Activated CD4-positive, alpha-beta T cell treated with anti-CD3 and anti-CD28 coated beads for 36 hours (primary cell): ENCODE measurements at regions not wholly inside any gene's neighbourhood (a gene's known extent, or its start where the extent isn't known, plus 50 kb on each side); places are given as distances from the start of the nearest gene placed in this dataset.

ENCODE experiments used
- ATAC-seq: fragments of 200-7000 bp; cut with Tn5 transposase; one replicate; pipeline ENCODE4 v1.10.0; 2021; ENCODE audit warnings: mild to moderate bottlenecking, moderate library complexity
- CTCF ChIA-PET: fragments of 350-600 bp; sonication (Branson Sonifier 250); formaldehyde crosslinking; loops from one replicate; lab custom pipeline; 2021; ENCODE audit warnings: antibody characterized with exemption; lab: Charles Lee
- POLR2A ChIA-PET: fragments of 350-600 bp; sonication (Branson Sonifier 250); formaldehyde crosslinking; loops from one replicate; lab custom pipeline; 2021; ENCODE audit warnings: antibody characterized with exemption, inconsistent platforms; lab: Charles Lee
- DNase-seq: peaks from one replicate; pipeline ENCODE4 v3.0.0-alpha.2; 2020
- H3K27ac Mint-ChIP-seq: one replicate; pipeline ENCODE4 v1.8.0; 2021; ENCODE audit warnings: mixed read lengths
- H3K27me3 Mint-ChIP-seq: one replicate; pipeline ENCODE4 v1.8.0; 2021; ENCODE audit warnings: mixed read lengths
- H3K36me3 Mint-ChIP-seq: one replicate; pipeline ENCODE4 v1.8.0; 2021; ENCODE audit warnings: low read depth, mixed read lengths
- H3K4me1 Mint-ChIP-seq: one replicate; pipeline ENCODE4 v1.8.0; 2021; ENCODE audit warnings: mixed read lengths
- H3K4me3 Mint-ChIP-seq: one replicate; pipeline ENCODE4 v1.8.0; 2021; ENCODE audit warnings: mild to moderate bottlenecking, moderate library complexity, mixed read lengths
- H3K9me3 Mint-ChIP-seq: one replicate; pipeline ENCODE4 v1.8.0; 2021; ENCODE audit warnings: low read depth, mixed read lengths
- intact Hi-C, 2 experiments: fragments of 100-400 bp; cut with DNase I in 1 of 2; cut with micrococcal nuclease in 1 of 2; formaldehyde crosslinking; loops; one replicate each; pipeline versions ENCODE4 v1.14.2 to v1.15.1; 2022 to 2024; cut with DNase I, micrococcal nuclease

DNA sequence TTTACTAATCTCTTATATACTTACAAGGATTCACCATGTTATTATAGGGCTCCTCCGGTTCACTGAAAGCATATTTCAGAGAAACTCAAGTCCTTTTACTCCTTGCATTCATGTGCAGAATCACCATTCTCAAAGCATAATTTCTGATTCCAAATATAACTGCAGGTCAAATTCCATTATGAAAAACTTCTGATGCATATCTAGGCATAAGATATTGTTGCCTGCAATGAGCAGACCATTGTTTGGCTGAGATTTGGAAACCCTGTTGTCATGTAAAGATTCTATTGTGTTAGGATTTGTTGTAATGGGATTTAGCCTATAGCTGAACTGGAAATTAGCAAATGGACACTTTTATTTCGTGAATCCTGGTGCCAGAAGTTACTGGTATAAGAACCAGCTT lies 69.5 kb upstream of the PRICKLE2 start:
- ATAC-seq: no peak
- H3K27ac Mint-ChIP-seq: no peak overlapping the region
- intact Hi-C loops: no loop called here
- H3K27me3 Mint-ChIP-seq: peaks cover 3% of the 10 kb centered on the region
- H3K9me3 Mint-ChIP-seq: peaks cover 12% of the 10 kb centered on the region
- ChIA-PET CTCF (no interaction called here), POLR2A (no interaction called here)
- H3K4me1 Mint-ChIP-seq: no peaks in the 10 kb centered on the region
- H3K36me3 Mint-ChIP-seq: no peaks in the 10 kb centered on the region
- no peak overlapping the region for H3K4me3 Mint-ChIP-seq
- no peak for DNase-seq

DNA sequence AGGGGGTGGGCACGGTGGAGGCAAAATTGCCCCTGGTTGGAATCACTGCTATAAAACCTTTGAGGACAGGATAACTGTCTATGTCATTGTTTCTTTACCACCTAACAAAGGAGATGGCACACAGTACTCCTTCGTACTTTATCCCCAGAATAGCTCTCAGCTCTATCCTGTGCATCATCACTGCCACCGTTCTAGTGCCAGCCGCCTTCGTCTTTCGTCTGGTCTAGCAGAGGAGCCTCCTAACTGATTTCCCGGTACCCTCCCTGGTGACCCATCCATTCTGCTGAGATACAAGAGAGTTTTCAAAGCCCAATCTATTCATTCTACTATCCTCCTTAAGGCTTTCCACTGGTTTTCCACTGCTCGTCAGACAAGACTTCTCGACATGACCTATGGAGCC lies 67.9 kb upstream of the PRICKLE2 start:
- no peaks in the 10 kb centered on the region for H3K36me3 Mint-ChIP-seq
- H3K27ac Mint-ChIP-seq: no peak overlapping the region
- no peak overlapping the region for H3K4me3 Mint-ChIP-seq
- POLR2A ChIA-PET: no interaction called here
- H3K9me3 Mint-ChIP-seq: peaks cover 11% of the 10 kb centered on the region
- intact Hi-C loops: no loop called here
- no peaks in the 10 kb centered on the region for H3K4me1 Mint-ChIP-seq
- CTCF ChIA-PET: no interaction called here
- DNase-seq: no peak
- H3K27me3 Mint-ChIP-seq: peaks cover 3% of the 10 kb centered on the region
- no peak for ATAC-seq

DNA sequence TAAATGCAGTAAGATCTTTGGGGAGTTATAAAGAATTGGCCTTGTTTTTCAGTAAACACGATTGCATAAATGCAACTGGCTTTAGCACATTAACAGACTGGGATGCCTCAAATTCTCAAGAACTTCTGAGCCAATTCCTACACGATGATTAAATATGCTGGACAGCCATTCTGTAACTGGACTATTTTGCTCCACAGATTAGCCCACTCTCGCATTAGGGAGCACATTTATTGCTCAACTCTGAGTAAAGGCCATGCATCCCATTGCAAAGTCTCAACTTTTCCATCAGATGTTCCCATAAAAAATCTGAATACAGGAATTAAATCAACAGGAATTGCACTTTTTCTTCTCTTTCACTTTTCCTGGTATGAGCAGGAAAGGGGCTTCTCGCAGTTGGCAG lies 66.7 kb upstream of the PRICKLE2 start:
- no peak overlapping the region for H3K4me3 Mint-ChIP-seq
- ATAC-seq (no peak), DNase-seq (no peak)
- H3K27ac Mint-ChIP-seq: no peak overlapping the region
- no peaks in the 10 kb centered on the region for H3K36me3 Mint-ChIP-seq
- H3K27me3 Mint-ChIP-seq: peaks cover 2% of the 10 kb centered on the region
- ChIA-PET POLR2A (no interaction called here), CTCF (no interaction called here)
- peaks cover 2% of the 10 kb centered on the region for H3K9me3 Mint-ChIP-seq
- intact Hi-C loops: no loop called here
- no peaks in the 10 kb centered on the region for H3K4me1 Mint-ChIP-seq

DNA sequence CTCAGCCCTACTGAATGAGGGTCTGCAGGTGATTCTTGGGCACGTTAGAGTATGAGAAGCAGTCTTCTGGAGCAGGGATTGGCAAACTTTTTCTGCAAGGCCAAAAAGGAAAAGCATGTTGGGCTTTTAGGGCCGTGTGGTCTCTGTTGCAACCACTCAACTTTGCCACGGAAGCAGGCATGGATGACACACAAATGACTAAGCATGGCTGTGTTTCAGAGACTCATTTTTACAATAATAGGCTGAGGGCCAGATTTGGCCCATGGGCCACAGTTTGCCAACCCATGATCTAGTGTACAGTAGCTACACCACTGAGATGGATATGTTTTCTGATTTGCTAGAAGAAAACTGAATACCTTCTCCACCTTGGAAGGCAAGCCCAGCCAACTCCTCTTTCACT lies 66.1 kb upstream of the PRICKLE2 start:
- no peak for DNase-seq
- no peaks in the 10 kb centered on the region for H3K4me1 Mint-ChIP-seq
- H3K36me3 Mint-ChIP-seq: no peaks in the 10 kb centered on the region
- CTCF ChIA-PET: no interaction called here
- H3K27me3 Mint-ChIP-seq: peaks cover 2% of the 10 kb centered on the region
- no peak for ATAC-seq
- intact Hi-C loops: no loop called here
- H3K4me3 Mint-ChIP-seq: no peak overlapping the region
- POLR2A ChIA-PET: no interaction called here
- no peaks in the 10 kb centered on the region for H3K9me3 Mint-ChIP-seq
- H3K27ac Mint-ChIP-seq: no peak overlapping the region

DNA sequence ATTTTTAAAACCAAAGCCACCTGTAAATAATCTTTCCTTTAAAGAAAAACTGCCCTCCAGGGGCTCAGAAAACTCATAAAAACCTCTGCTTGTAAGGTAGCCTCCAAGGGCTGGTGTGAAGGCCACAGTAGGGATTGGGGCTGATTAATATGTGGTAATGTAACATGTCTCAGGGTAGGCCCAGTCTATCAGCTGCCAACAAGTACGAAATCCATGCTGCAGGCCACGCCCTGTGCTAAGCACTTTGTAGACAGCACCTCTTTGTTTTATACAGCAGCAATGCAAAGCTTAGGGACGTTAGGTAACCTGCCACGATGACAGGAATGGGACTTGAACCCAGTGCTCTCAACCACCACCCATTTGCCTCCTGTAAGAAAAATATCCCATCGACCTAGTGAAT lies 65.6 kb upstream of the PRICKLE2 start:
- Mint-ChIP-seq H3K36me3 (no peaks in the 10 kb centered on the region), H3K27me3 (peaks cover 2% of the 10 kb centered on the region), H3K4me3 (no peak overlapping the region), H3K4me1 (no peaks in the 10 kb centered on the region), H3K27ac (no peak overlapping the region), H3K9me3 (no peaks in the 10 kb centered on the region)
- ATAC-seq (no peak), DNase-seq (no peak)
- ChIA-PET POLR2A (no interaction called here), CTCF (no interaction called here)
- intact Hi-C loops: no loop called here

DNA sequence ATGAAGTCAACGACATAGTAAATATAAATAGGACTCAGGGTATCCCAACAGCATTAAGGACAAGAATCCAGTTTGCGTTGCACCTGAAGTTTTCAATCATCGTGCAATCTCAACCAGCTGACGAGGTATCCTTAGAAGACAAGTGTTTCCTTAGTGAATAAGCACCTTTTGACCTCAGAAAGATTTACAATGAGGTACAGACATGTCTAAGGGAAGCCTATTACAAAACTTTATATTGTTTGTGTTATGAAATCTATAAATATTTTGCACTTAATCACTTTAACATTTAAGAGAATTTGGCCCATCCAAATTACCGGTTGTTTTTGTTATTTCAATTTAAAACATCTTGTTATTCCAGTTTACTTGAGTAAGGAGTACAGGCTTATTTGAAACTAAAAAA lies 64.9 kb upstream of the PRICKLE2 start:
- Mint-ChIP-seq H3K27ac (no peak overlapping the region), H3K36me3 (no peaks in the 10 kb centered on the region), H3K9me3 (no peaks in the 10 kb centered on the region), H3K4me3 (no peak overlapping the region), H3K4me1 (no peaks in the 10 kb centered on the region), H3K27me3 (peaks cover 2% of the 10 kb centered on the region)
- ATAC-seq (no peak), DNase-seq (no peak)
- ChIA-PET POLR2A (no interaction called here), CTCF (no interaction called here)
- intact Hi-C loops: no loop called here

DNA sequence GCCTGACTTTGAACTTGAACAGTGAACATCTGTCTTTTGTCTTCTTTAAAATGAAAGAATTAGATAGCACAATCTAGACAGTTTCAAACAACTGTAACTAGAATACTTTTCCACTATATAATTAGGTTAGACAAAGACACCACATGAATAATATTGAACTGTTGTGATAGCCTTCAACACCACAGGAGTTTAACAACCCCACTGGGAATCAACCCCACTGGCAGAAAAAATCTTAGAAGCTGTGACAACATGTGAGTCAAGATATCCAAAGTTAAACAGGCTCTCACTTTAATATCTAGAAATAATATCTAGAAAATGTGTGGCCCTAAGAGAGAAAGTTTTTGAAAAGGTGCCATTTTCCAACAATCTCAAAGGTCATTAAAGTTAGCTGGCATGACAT lies 64.4 kb upstream of the PRICKLE2 start:
- no peaks in the 10 kb centered on the region for H3K36me3 Mint-ChIP-seq
- H3K4me3 Mint-ChIP-seq: no peak overlapping the region
- DNase-seq: no peak

DNA sequence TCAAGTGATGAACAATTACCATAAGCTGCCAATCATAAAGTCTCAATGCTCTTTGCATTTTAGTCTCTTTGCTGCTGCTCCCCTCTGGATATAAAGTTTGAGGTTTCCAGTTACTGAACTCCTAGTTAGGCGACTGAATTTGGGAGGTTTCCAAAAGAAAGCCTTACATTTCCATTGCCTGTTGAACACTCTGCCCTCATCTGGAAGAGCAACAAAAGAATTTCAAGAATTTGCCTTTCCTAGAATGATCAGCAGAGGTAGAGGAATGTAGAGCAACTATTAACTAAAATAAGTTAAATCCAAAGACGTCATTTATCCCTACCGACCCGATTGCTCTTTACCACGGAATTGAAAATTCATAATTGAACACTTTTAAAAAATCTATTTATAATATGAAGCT lies 53.4 kb upstream of the PRICKLE2 start:
- ATAC-seq (no peak), DNase-seq (no peak)
- Mint-ChIP-seq H3K4me1 (no peaks in the 10 kb centered on the region), H3K27me3 (peaks cover 8% of the 10 kb centered on the region), H3K36me3 (no peaks in the 10 kb centered on the region), H3K27ac (no peak overlapping the region), H3K9me3 (no peaks in the 10 kb centered on the region), H3K4me3 (no peak overlapping the region)
- CTCF ChIA-PET: no interaction called here
- POLR2A ChIA-PET: no interaction called here
- intact Hi-C loops: no loop called here

More for the DNA sequence above, 64.4 kb upstream of the PRICKLE2 start:
- Mint-ChIP-seq H3K27me3 (peaks cover 2% of the 10 kb centered on the region), H3K4me1 (no peaks in the 10 kb centered on the region), H3K27ac (no peak overlapping the region), H3K9me3 (no peaks in the 10 kb centered on the region)
- ChIA-PET CTCF (no interaction called here), POLR2A (no interaction called here)
- intact Hi-C loops: no loop called here
- ATAC-seq: no peak

DNA sequence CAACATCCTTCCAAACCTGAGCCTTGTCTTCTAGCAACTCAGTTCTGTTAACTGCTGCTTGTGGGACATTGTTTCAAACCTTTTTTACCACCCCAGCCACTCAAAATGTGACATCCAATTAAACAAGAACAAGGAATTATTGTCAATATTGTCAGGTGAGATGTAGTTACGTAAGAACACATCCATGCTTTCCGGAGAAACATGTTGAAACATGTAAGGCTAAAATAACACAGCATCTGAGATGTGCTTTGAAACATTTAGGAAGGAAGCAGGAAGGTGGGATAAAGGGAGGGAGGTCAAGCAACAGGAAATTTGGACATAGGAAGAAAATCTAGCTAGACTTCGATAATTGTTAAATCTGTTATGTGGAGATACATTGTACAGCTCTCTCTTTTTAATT lies 50.9 kb upstream of the PRICKLE2 start:
- DNase-seq (no peak), ATAC-seq (no peak)
- Mint-ChIP-seq H3K9me3 (no peaks in the 10 kb centered on the region), H3K4me3 (no peak overlapping the region), H3K27me3 (peaks cover 8% of the 10 kb centered on the region), H3K4me1 (no peaks in the 10 kb centered on the region), H3K36me3 (no peaks in the 10 kb centered on the region), H3K27ac (no peak overlapping the region)
- CTCF ChIA-PET: no interaction called here
- intact Hi-C loops: no loop called here
- POLR2A ChIA-PET: no interaction called here
